ENCODE measurements at regions not wholly inside any gene's neighbourhood (a gene's known extent, or its start where the extent isn't known, plus 50 kb on each side); places are given as distances from the start of the nearest gene placed in this dataset.

DNA sequence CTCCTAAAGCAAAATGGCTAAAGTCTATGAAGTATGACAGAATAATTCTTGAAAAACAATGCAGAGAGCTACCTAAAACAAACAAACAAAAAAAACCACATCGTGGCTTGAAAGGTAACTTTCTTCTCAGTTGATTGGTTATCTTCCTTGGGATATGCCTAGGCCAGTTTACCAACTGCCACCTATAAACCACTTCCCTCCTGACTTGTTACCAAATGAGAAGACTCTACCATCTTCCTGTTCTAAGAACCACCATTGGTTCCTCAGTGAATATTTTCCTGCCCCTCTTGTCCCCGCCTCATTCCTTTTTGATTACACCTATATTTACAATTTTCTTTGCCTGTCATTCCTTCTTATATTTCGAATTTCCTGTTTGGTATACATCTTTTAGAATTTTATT lies 336.6 kb downstream of the SIPA1L2 start:
- DNase-seq (ENCODE audit: insufficient read length, low spot score): no peak
- no peak for FAIRE-seq

DNA sequence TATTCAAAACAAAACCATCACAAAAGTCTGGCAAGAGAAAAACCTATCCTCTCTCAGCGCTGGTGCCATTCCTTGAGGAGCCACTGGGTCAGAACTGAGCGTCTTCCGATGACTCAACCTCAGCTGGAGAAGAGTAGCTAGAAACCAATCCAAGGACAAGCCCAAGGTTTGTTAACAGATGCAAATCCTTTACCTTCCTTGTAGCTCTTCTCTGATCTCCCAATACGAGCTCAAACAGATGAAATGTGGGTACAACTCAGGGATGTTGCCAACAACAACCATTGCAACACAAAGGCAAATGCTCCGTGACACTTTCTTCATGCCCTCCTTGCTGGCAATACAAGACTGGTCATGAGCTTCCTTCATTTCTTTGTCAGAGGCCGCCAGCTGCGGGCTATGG lies 337.1 kb downstream of the SIPA1L2 start:
- no peak for FAIRE-seq
- no peak for DNase-seq (ENCODE audit: insufficient read length, low spot score)

DNA sequence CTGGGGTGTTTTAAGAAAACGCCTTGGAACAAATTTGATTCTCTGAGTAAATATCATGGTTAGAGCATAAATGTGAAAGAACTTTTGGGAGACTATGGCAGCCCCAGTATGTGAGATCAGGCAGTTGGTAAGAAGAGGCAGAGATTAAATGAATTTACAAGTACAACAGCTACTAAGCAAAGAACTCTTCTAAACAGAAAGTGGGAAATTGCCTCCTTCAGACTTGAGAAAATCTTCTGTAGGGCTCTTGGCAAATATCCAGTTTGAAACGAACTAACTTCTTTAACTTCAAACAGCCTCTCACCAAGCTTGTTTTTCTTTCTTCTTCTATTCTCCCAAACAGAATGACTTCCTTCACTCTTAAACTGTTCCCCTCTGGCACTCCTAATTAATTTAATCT lies 337.7 kb downstream of the SIPA1L2 start:
- no peak for FAIRE-seq
- no peak for DNase-seq (ENCODE audit: insufficient read length, low spot score)

DNA sequence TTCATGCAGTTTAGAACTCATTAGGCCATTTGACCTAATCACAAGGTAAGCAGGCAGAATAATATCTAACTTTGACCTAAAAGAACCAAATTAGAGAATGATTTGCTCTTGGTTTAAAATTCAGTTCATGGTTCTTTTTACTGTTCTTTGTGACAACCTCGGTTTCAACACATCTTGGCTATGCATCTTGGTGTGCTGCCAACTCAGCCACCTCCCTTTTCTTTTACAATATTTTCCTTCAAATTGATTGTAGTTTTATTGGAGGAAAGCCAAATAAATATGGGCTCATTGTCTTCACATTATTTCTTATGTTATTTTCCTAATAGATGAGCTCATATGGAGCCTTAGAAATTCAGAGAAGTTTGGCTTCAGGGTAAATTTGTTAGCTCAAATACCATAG lies 338.3 kb downstream of the SIPA1L2 start:
- DNase-seq (ENCODE audit: insufficient read length, low spot score) (no peak), FAIRE-seq (no peak)

DNA sequence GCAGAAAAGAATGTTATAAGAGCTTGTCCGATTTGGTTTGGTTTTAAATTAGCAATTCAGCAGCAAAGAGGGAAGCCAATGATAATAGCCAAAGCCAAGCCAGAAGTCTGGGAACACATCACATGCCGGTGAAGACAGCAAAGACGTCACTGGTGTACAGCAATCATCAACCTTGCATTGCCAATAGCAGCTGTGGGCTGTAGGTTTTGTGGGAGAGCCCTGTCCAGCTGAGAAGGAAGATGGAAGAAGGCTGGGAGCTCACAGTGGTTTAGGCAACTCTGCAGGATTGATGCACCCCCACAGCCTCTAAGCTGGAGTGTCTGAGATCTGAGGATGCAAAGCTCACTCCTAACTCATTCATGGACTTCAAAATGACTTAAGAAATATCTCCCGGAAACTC lies 338.7 kb downstream of the SIPA1L2 start:
- DNase-seq (ENCODE audit: insufficient read length, low spot score): no peak
- FAIRE-seq: no peak

DNA sequence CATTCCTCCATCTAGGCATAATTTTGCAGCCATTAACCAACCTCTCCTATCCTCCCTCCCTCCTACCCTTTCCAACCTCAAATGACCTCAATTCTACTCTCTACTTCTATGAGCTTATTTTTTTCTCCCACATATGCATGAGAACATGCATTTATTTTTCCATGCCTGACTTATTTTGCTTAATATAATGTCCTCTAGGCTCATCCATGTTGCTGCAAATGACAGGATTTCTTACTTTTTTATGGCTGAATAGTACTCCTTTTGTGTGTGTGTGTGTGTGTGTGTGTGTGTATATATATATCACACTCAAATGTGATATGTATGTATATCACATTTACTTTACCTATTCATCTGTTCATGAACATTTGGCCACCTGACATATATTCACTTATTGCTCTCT lies 339.4 kb downstream of the SIPA1L2 start:
- FAIRE-seq: no peak
- no peak for DNase-seq (ENCODE audit: insufficient read length, low spot score)

DNA sequence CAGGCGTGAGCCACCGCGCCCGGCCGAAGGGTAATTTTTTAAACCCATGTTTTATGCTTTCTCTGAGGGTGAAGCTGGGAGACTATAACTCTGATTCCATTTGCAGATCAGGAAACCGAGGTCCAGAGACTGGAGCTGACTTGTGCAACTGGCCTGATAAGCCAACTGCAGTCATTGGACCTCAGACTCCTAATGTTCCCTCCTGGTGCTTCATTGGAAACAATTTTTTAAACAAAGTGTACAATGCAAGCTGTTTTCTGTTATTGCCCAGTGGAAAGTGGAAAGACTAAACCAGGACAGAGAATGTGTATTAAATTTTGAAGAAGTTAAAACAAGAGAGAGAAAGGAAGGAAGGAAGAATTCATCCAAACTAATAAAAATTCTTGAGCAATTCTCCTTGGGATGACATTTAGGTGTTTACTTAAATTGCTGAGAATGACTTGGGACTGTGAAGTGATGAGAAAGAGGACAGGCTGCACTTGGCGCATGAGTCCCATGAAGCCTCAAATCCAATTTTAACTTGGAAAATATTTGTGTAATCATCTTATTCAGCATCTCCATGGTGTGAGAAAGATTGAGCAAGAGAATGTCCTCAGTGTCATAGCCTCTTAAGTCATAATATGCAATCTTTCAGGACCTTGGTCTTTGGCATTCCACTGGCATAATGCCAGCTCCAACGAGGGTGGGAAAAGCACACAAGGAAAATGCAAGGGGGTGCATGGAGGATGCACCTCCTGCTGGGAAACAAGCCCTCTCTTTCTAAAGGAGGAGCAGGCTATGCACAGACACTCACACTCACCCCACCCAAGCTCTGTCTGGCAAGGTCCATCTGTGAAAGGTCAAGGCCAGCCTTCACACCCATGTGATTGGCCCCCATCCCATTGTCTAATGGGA lies 342.0 kb downstream of the SIPA1L2 start:
- FAIRE-seq (no peak), DNase-seq (ENCODE audit: insufficient read length, low spot score) (no peak)

DNA sequence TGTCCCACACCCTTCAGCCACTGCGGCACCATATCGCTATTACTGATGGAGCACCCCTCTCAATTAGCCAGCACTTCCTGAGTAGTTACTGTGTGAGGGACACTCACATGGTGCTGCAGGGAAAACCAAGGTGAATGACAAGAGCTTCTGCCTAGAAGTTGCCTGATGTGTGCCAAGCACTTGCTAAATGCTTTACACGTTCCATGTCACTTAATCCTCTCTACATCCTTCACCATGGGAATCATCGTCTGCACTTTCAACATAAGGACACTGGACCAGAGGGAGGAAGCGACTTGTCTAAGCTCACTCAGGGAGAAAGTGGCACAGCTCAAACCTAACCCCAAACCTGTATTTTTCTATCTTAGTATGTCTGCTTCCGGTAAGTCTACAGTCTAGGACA lies 344.8 kb downstream of the SIPA1L2 start:
- no peak for FAIRE-seq
- DNase-seq (ENCODE audit: insufficient read length, low spot score): no peak

DNA sequence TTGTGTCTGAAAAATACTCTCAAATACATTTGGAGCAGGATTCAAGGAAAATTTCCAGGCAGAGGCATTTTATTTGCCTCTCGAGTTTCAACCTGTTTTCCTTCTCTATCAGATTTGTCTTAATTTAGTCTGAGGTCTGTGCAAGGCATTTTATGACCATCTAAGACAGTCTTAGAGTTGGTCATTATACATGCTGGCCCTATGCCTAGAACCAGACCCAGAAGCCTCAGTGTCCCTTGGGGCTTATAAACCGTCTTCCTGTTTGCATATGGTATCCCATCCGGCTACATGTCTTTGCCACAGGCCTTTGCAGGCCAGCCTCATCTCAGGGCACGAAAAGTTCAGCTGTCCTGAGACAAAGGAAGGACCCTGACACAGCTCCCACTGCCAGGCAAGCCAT lies 346.1 kb downstream of the SIPA1L2 start:
- DNase-seq (ENCODE audit: insufficient read length, low spot score) (no peak), FAIRE-seq (no peak)

DNA sequence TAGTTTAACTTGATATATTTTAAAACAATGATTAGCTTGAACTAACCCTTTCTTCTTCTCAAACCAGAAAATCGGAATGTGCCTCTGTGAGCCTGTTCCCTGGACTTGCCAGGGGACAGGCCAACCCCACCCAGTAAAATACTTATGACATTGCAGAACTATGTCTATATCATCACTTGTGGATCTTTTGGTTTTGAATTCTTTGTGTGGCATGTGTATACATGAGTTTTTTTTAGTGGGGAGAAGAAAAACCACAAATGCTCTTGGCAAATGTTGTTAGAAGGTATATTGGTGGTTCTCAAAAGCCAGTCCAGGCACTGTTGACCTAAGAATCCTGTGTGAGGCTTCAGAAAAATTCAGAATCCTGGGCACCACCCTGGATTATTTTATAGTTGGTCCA lies 347.4 kb downstream of the SIPA1L2 start:
- no peak for FAIRE-seq

DNA sequence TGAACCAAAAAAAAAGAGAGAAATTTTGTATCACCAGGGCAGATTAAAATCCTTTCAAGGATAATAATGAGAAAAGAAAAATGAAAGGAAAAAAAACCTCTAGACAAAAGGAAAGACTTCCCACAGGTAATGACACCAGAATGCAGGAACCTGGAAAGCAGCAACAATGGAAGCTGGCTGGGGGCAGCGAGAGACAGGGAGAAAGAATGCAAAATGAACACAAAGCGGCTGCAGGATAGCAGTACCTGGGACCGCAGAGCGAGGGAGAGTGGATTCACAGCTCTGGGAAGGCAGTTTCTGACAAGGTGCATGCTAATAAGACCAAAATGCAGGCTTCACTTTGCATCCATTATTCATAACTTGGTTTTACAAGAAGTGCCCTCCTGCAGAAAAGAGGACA lies 349.0 kb downstream of the SIPA1L2 start:
- no peak for DNase-seq (ENCODE audit: insufficient read length, low spot score)
- FAIRE-seq: no peak

More for the DNA sequence above, 347.4 kb downstream of the SIPA1L2 start:
- no peak for DNase-seq (ENCODE audit: insufficient read length, low spot score)

DNA sequence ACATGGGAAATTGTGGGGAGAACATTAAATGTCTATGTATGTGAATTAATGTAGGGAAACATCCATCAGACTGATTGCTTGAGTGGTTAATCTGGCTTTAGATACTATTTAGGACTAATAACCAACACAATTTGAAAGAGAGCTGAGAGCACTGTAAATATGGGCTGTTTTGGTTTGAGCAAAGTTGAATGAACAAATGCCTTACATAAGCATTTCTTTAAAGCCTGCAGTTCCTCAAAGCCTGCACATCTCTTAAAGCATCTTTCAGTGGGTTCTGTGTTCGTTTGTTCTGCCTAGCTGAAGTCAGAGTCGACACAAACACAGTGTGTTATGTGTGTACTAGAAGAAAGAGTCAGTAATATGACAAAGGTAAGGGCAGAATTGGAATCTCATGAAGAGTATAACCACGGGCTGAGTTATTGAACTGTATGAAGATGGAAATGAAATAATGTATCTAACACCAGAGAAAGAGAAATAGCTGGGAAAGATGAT lies 350.0 kb downstream of the SIPA1L2 start:
- DNase-seq (ENCODE audit: insufficient read length, low spot score) (no peak), FAIRE-seq (no peak)

DNA sequence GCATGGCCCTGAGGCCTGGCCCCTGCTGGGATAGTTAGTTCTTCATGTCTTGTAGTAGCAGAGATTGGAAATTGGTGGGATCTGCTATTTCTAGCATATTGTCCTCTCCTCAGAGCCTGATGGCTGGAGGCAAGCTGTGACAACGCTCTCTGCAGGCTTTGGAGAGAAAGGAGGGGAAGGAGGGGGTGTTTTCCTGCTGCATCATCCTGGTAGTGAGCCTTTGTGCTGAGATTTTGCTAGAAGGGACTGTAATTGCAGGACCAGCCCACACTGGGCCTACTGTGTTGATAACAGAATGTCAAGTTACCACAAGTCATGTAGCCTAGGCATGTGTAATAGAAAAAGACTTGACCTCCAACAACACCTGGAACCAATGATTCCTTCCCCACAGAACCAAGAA lies 351.0 kb downstream of the SIPA1L2 start:
- DNase-seq (ENCODE audit: insufficient read length, low spot score): no peak
- no peak for FAIRE-seq

DNA sequence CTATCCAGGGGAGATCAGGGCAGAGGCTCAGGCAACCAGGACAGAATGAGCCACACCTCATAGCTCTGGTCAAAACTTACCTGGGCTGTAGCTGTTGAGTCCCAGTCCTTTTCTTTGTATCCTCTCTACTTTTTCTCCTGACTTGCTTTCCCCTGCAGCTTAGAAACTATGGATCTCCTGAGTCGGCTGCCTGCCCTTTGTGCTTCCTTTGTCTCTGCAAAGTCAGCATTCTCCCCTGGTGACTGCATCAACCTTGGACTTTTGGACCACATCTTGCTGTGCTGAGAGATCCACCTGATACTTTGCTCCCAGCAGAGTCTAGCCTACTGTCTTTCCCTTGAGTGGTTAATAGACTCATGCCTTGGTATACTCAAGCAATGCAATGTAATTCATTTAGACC lies 353.3 kb downstream of the SIPA1L2 start:
- FAIRE-seq: no peak

DNA sequence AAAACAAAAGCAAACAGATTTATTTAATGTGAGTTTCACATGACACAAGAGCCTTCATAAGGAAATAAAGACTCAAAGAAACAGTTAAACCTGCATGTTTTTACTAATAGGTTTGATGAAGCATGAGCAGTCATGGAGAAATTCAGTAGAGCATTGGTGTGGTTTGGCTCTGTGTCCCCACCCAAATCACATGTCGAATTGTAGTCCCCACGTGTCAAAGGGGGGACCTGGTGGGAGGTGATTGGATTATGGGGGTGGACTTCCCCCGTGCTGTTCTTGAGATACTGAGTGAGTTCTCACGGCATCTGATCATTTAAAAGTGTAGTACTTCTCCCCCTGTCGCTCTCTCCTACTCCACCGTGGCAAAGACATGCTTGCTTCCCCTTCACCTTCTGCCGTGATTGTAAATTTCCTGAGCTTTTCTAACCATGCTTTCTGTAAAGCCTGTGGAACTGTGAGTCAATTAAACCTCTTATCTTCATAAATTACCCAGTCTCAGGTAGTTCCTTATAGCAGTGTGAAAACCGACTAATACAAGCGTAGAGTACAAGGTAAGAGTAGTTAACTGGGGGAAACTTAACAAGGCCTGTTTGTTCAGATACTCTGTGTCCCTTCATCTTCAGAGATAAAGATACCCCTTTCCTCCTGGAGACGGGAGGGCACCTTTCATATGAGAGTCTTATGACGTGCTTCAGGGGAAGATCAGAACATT lies 354.8 kb downstream of the SIPA1L2 start:
- no peak for DNase-seq (ENCODE audit: insufficient read length, low spot score)
- no peak for FAIRE-seq

More for the DNA sequence above, 353.3 kb downstream of the SIPA1L2 start:
- no peak for DNase-seq (ENCODE audit: insufficient read length, low spot score)

DNA sequence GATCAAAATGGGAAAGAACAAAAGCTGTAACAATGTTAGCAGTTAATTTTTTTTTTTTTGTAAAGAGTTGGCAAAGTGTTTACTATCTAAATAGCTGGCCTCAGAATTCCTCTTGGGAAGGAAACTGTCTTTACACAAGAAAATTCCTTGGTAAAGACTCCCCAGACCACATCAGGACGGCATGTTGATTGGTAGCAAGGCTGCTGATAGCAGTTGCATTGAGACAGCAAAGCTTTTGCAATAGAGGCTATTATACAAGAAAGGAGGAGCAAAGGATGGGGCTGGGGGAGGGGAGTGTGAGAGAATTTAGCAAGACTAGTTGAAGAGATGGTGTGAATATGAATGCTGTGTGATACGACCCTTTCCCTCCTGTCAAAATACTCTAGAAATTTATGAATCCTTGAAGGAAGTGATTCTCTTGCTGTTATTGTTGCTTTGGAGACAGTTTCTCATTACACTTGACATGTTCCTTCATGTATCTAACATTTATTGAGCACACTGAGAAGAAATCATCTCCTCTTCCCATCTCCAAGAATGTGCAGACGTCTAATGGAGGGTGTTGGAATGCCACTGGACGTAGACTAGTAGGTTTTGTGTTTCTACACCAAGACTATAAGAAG lies 355.6 kb downstream of the SIPA1L2 start:
- FAIRE-seq: no peak
- DNase-seq (ENCODE audit: insufficient read length, low spot score): no peak

DNA sequence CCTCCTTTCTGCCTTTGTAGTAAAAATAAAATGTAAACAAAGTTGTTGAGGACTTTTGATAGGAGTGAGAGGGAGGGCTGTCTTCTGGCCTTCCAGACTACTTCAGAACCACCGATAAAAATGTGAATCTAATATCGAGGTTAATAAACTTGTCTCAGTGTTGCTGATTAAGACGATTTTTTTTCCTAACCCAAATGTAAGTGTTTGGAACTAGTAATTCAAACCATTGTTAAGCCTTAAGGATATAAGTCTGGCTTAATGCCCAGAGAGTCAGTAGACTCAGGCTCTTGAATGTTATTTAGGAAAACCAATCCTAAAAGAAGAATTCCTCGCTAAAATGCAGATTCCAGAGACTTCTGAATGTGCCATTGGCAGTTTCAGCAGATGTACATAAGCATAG lies 356.9 kb downstream of the SIPA1L2 start:
- FAIRE-seq (no peak), DNase-seq (ENCODE audit: insufficient read length, low spot score) (no peak)

DNA sequence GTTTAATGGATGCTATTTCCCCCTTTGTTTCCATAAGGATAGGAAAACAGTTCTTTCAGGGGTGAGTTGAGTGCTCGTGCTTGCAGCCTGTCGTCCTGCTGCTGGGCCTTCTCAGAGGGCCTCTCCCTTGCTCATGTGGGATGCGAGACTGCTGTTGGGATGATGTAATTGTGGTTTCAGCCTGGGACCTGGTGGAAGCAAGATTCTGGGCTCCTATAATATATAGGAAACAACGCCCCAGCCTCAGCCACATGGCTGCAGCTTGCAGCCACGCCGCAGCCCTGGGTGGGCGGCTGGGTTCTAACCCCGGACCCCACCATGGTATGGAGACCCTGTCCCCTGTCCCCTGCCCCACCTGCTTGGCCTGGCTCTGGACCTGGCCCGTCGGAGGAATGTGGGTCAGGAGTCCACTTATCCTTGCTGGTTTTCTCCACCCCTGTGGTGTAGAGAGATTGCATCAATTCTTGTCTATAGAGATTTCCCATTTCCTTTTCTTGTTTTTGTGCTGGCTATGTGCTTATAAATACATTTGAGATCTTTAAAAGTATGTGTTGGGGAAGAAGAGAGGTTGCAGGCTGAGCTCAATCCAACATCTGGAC lies 357.8 kb downstream of the SIPA1L2 start:
- FAIRE-seq: no peak

DNA sequence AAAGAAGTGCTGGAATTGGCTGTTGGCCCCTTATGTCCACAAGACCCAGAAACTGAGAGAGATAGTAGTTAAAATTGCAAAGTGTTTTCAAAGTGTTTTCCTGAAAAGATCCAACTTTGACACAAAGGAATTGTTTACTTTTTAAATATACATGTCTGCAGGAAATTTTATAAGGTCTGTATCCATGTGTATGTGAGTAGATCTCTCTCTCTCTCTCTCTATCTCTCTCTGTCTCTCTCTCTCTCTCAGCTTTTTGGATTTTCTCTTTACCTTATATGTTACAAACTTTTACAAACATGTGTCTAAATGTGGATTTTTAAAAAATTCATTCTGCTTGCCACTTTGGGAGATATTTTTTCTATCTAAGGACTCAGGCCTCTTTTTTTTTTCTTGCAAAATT lies 358.6 kb downstream of the SIPA1L2 start:
- no peak for FAIRE-seq

More for the DNA sequence above, 357.8 kb downstream of the SIPA1L2 start:
- no peak for DNase-seq (ENCODE audit: insufficient read length, low spot score)

DNA sequence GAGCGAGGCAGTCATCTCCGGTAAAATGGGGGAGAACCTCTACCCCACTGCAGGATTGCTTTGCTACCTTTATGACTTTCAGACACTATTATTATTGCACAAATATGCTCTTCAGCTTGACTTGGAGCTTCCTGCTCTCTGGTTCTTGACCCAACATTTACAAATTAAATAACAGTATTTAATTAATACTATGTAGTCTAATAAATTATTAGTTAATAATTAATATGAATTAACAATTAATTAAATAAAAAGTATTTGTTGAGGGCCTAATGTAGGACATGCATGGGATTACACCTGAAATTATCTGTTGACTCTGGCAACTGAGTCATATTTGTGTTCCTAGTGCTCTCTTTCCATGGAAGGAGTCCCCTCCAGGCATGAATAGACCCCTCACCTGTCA lies 359.9 kb downstream of the SIPA1L2 start:
- FAIRE-seq (no peak), DNase-seq (ENCODE audit: insufficient read length, low spot score) (no peak)

More for the DNA sequence above, 358.6 kb downstream of the SIPA1L2 start:
- DNase-seq (ENCODE audit: insufficient read length, low spot score): no peak
